Right renal cortex interstitium (tissue), 3 donors: ENCODE measurements at regions not wholly inside any gene's neighbourhood (a gene's known extent, or its start where the extent isn't known, plus 50 kb on each side); places are given as distances from the start of the nearest gene placed in this dataset.

Experiments used
- DNase-seq, 3 donors: peaks; one replicate each; pipeline ENCODE4 v3.0.0-alpha.2; 2013; ENCODE audit warnings: low read depth in 3 of 3, low spot score in 2 of 3

DNA sequence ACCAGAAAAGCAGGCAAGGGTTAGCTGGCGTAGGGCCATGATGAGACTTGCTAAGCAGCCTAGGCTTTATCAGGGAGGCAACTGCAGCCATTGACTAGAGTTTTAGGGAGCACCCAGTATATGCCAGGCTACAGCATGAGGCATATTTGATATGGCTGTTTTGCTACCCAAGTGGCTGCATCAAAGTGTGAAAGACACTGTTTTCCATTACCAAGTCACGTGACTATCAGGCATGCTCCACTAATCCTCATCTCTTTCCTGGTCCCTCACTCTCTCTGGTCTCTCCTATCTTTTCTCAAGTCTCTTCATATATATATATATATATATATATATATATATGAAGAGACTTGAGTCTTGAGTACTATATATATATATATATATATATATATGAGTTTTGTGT lies 206.7 kb upstream of the POU3F1 start:
- no peak for DNase-seq

- DNase-seq, result no peak
These were observed 203.8 kb upstream of the POU3F1 start for GRCh38 chr1:38250356-38250755.

DNA sequence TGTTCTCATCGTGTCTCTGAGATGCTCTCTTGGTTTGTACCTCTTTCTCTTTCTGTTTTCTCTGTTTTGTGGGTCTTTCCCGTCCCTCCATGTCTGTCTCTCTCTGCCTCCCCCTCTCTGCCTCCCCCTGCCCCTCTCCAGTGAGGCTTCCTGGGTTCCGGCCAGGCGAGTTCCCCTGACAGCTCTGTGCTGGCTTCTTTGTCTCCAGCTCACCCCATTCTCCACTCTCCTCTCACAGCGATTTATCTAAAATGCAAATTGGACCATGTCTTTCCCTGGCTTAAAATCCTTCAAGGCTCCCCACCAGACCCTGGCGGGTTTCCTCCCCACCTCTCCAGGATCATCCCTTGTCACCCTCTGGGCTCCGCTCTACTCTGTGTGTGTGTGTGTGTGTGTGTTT lies 202.4 kb upstream of the POU3F1 start:
- DNase-seq, result no peak

DNA sequence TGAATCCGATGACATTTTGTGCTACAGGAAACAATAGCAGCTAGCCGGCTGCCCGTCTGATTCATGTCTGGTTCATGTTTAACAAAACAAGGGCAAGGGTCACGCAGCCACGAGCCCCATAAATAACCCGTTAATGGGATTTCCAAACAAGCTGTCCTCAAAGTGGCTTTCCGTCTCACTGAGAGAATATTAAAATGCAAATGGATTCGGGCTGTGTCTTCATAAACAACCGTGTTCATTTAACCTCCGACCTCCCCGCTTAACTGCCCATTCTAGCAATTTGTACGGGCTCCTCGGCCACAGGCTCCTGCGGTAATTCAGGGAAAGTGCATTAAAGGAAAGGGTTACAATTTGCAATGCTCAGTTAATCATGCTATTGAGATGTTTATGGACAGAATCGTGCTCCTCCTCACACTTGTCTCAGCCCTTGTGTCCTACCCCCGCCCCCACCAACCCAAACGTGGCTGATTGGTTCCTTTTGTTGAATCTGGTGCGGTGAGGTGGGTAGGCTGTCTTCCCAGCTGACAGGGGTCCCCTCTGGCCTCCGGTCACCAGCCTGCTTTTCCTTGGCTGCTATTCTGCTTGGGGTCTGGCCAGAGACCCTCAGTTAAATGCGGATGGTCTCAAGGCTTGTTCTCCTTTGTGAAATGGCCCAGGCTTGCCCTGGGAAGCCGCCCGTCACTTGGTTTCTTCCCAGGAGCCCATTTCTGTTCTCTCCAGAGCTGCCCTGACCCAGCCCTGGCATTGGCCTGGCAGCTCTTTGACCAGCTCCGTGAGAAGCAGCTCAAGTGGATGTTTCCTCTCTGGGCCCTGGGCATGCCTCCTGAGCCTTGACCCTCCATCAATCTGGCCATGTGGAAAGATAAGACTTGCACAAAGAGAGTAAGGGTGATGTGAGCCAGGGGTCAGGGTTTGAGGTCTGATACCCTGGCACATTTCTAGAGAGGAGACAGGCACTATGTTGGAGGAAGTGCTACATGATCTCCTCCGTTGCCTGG lies 200.7 kb upstream of the POU3F1 start:
- peak; percentile 69 to 74 (median 71) for DNase-seq

GRCh38 chr1:38244218-38244845 lies 197.7 kb upstream of the POU3F1 start:
- no peak for DNase-seq

DNA sequence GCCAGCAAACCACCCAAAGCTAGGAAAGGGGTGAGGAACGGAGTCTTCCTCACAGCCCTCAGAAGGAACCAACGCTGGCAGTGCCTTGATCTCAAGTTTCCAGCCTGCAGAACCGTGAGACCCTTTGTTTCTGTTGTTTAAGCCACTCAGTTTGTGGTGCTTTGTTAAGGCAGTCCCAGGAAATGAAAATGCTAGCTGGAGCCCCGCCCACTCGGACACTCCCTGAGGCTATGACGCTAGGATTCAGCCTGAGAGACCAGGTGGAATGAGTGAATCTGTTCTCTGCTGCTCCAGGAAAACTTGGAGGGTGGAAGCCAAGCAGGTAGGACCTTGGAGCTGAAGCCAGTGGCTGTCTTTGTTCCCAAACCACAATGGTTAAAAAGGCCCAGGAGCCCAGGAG lies 196.5 kb upstream of the POU3F1 start:
- no peak for DNase-seq

DNA sequence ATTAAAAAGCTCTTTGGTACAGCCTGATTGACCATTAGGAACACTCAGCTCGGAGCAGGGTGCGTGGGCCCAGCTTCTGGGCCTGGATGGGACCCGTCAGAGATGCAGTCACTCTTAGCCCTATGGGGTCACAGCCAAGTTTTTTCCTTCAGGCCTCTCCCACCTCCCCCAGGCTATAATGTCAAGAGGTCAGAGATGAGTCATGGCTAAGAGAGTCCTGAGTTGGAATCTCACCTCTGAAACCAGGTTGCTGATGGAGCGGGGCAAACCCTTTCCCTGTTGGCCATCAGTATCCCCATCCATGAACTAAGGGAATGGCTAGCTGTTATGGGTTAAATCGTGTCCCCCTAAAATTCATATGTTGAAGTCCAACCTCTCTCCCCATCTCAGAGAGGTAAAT lies 195.9 kb upstream of the POU3F1 start:
- DNase-seq, result no peak

- DNase-seq, result no peak
These were observed 195.2 kb upstream of the POU3F1 start for GRCh38 chr1:38241594-38242334.

DNA sequence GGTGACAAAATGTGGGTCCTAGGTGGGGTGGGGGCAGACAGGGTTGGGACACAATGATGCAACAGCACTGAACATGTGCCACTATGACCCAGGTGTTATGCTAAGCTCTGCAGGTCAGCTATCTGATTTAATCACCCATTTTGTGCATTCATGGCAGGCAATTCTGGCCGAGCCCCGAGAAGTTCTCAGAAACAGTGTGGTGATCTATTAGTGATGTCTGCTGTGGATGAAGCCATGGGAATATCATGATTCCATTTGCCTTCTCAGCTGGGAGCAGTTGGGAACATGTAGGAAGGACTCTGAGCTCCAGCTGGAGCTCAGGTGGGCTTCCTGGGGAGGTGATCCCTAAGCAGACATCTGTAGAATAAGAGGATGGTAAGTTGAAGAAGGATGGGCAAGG lies 194.0 kb upstream of the POU3F1 start:
- no peak for DNase-seq

- no peak for DNase-seq
These were observed 192.8 kb upstream of the POU3F1 start for GRCh38 chr1:38239258-38239835.

DNA sequence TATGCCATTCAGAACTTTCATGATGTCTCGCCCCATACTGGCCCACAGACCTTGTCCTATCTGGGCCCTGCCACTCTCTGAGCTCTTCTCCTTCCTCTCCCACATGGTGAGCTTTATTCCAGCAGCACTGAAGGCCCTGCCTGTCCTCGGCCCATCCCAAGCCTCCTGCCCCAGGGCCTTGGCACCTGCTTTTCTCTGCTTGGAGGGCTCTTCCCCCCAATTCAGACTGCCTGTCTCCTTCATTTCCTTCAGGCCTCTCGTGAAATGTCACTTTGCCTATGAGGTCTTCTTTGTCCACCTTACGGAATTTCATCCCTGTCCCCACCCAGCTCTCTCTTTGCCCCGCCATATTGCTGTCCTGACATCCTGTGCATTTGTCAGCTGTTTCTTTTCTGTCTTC lies 191.7 kb upstream of the POU3F1 start:
- DNase-seq, result no peak

- DNase-seq, result no peak
These were observed 189.1 kb upstream of the POU3F1 start for GRCh38 chr1:38235705-38236104.

DNA sequence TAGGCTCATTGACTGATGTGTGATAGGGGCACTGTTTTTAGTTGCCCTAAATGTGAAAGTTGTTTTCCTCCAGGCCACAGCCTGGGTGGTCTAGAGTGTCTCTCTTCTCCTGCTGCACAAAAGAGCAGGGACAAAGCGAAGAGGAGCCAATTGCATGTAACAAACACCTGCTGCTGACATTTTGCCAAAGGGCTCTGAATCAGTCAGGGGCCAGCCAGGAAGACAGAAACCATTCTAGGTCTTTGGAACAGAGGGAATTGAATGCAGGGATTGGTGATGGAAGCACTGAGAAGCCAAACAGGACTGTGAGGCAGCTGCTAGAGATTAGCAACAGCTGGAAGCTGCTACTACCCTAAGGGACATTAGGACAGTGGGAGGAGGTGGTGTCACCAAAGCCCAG lies 185.3 kb upstream of the POU3F1 start:
- DNase-seq, result no peak

DNA sequence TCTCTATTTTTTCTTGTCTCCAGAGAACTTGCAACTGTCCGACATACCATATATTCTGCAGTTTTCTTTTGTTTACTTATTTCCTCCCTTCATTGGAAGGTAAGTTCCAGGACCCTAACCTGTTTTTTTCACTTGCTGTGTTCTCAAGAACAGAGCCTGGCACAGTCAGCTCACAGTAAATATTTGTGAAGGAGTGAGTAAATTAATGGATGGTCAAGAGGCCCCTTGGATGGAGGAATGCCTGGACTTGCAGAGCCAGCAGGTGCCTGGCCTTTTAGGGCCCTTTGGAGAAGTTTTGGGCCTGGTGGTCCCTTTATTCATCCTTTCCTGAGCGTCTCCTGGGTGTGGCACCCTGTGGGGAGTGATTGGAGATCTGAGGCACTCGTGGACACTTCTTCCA lies 182.1 kb upstream of the POU3F1 start:
- DNase-seq, result no peak

- DNase-seq, result no peak
These were observed 179.2 kb upstream of the POU3F1 start for GRCh38 chr1:38225745-38226144.

- no peak for DNase-seq
These were observed 176.8 kb upstream of the POU3F1 start for GRCh38 chr1:38223391-38223790.

GRCh38 chr1:38222891-38223290 lies 176.3 kb upstream of the POU3F1 start:
- no peak for DNase-seq

GRCh38 chr1:38221006-38221649 lies 174.5 kb upstream of the POU3F1 start:
- DNase-seq, result no peak

GRCh38 chr1:38217316-38217715 lies 170.7 kb upstream of the POU3F1 start:
- no peak for DNase-seq

DNA sequence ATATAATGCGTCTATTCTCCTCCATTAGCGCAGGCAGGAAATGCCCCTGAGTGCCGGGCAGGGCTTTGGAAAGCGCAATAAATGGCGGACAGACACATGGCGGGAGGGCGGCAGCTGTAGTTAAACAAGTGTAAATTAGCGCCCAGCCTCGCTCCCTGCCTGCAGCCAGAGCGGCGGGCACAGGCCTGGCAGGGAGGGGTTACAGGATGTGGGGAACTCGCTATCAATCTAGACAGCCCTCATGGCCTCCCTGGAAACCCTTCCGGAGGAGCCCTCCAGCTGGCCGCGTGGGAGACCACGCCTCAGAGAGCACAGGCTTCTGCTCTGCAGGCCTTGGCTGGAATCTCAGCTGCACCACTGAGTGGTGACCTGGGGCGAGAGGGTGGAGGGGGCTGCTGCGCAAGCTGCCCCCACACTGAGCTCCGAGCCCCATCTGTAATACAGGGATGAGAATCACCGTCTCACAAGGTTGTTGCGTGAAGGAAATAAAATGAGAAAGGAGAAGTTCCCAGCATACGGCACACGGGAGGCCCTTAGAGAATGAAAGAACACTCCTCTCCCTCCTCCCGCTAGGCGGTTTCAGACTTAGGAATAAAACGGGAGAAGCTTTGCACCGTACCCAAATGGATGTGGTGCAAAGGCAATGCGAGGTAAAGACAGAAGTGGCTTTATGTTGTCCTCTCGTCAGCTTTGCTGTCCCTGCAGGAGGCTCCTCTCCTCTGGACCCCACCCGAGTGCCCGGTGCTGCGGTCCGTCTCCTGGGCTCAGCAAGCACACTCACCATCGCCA lies 167.2 kb upstream of the POU3F1 start:
- DNase-seq, result no peak
